ENCODE measurements at regions not wholly inside any gene's neighbourhood (a gene's known extent, or its start where the extent isn't known, plus 50 kb on each side); places are given as distances from the start of the nearest gene placed in this dataset.
"Not testable (repeated sequence)": the region's sequence is repeated elsewhere in the genome, so short reads cannot be mapped to it uniquely, and the experiment has no call there.

DNA sequence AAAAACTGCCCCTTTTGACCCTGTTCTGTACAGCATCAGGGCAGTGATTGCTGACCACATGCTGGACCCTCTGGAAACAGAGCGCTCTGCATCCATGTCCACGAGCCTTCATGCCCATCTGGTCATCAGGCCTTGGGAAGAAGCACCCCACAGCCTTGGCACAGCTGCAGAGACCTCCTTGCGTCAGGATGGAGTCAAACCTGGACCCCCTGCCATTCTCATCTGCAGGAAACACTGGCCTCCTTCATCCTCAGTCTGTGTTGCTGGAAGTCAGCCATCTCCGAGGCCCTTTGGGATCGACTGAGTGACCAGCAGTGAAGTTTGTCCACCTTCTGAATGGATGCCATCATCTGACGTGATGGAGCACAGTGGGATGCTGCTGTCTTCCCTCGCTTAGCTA is 2138.3 kb upstream of the DEFB115 start:
- peaks cover 0 to 4% (median 0%) of the 10 kb centered on the region in 3 donors for H3K9me3 ChIP-seq
- intact Hi-C loops (cut with DNase I; ENCODE audit: low total_unique reads) = no loop called here
- H3K27me3 ChIP-seq = no peaks in the 10 kb centered on the region

GRCh38 chr20:29119684-29120083 is 2137.8 kb upstream of the DEFB115 start:
- H3K27me3 ChIP-seq; H3K4me3 ChIP-seq; DNase-seq; H3K36me3 ChIP-seq; H3K4me1 ChIP-seq; intact Hi-C loops (cut with DNase I; ENCODE audit: low total_unique reads); H3K9me3 ChIP-seq; H3K27ac ChIP-seq: not testable (repeated sequence)

More for the DNA sequence above, 2138.3 kb upstream of the DEFB115 start:
- TF ChIP-seq CTCF (IDR thresholded peaks at IDR 0.05) = no peak
- Histone ChIP-seq H3K4me1 (no peaks in the 10 kb centered on the region), H3K27ac (no peak overlapping the region), H3K36me3 (no peaks in the 10 kb centered on the region), H3K4me3 (no peak overlapping the region)
- no peak for DNase-seq

DNA sequence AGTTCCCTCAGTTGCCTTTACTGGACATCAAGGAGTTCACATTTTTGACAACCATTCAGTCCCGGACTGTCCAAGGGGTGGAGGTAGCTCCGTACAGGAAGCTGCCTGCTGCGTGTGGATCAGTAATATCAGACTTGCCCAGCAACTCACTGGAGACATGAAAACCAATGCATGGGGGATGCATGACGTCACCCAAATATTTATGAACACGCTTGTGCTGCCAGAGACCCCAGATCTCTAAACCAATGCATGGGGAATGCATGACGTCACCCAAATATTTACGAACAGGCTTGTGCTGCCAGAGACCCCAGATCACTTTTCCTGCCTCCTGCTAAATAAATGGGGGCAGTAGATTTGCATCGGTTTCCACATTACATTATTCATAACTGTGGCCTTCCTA is 2137.4 kb upstream of the DEFB115 start:
- H3K36me3 ChIP-seq; H3K9me3 ChIP-seq; H3K4me1 ChIP-seq; H3K27me3 ChIP-seq; DNase-seq; H3K27ac ChIP-seq; H3K4me3 ChIP-seq; intact Hi-C loops (cut with DNase I; ENCODE audit: low total_unique reads): not testable (repeated sequence)

- H3K27ac ChIP-seq; H3K4me3 ChIP-seq; H3K27me3 ChIP-seq; H3K9me3 ChIP-seq; H3K36me3 ChIP-seq; H3K4me1 ChIP-seq; intact Hi-C loops (cut with DNase I; ENCODE audit: low total_unique reads); DNase-seq: not testable (repeated sequence)
These were observed 2136.9 kb upstream of the DEFB115 start for GRCh38 chr20:29120575-29120974.

DNA sequence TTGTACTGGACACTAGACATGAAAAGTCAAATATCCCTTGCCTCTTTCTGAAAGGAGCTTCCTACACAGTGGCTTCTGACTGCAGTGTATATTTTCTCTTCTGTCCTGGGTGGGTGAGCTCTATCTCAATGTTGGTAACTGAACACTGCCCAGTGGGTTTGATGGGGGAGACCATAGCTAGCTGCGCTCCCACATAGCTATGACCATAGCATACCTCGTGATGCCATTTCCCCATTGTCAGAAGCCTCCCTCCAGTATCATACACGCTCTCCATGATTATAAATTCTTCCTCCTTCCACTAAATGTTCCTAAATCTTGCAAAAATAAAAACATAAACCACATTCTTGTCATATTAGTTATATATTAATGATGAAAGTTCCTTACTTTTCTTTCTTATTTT is 2134.7 kb upstream of the DEFB115 start:
- H3K27ac ChIP-seq; H3K36me3 ChIP-seq; H3K27me3 ChIP-seq; H3K4me1 ChIP-seq; H3K4me3 ChIP-seq; DNase-seq; H3K9me3 ChIP-seq; intact Hi-C loops (cut with DNase I; ENCODE audit: low total_unique reads): not testable (repeated sequence)

GRCh38 chr20:29123861-29124260 is 2133.6 kb upstream of the DEFB115 start:
- H3K4me1 ChIP-seq = no peaks in the 10 kb centered on the region
- H3K27me3 ChIP-seq = no peaks in the 10 kb centered on the region
- H3K27ac ChIP-seq = no peak overlapping the region
- H3K36me3 ChIP-seq = no peaks in the 10 kb centered on the region
- TF ChIP-seq CTCF (IDR thresholded peaks at IDR 0.05) = no peak
- DNase-seq = no peak
- H3K9me3 ChIP-seq = peaks cover 0 to 4% (median 0%) of the 10 kb centered on the region in 3 donors
- no peak overlapping the region for H3K4me3 ChIP-seq
- intact Hi-C loops (cut with DNase I; ENCODE audit: low total_unique reads) = no loop called here
